ENCODE measurements at regions not wholly inside any gene's neighbourhood (a gene's known extent, or its start where the extent isn't known, plus 50 kb on each side); places are given as distances from the start of the nearest gene placed in this dataset.

GRCh38 chr3:170787464-170787863 lies 82.5 kb downstream of the RPL22L1 start:
- TF ChIP-seq YY1 (IDR thresholded peaks at IDR 0.05; ENCODE audit: insufficient read depth, insufficient read length): no peak
- no peak for TF ChIP-seq ZNF274 (IDR thresholded peaks at IDR 0.05; ENCODE audit: low read depth, low read length)
